ENCODE measurements at regions not wholly inside any gene's neighbourhood (a gene's known extent, or its start where the extent isn't known, plus 50 kb on each side); places are given as distances from the start of the nearest gene placed in this dataset.

- TF ChIP-seq CTCF (IDR thresholded peaks at IDR 0.05), result no peak
- no peak for TF ChIP-seq EZH2 (IDR thresholded peaks at IDR 0.05; ENCODE audit: borderline replicate concordance, insufficient read depth, low read depth, low read length, poor library complexity, severe bottlenecking)
Measured at GRCh38 chr12:17618831-17619230, 471.2 kb downstream of the RERGL start.

All from B cell (primary cell).